Mesodermal cell (in vitro differentiated cells): ENCODE measurements at regions not wholly inside any gene's neighbourhood (a gene's known extent, or its start where the extent isn't known, plus 50 kb on each side); places are given as distances from the start of the nearest gene placed in this dataset.

Source experiments
- H3K27ac ChIP-seq: 2 replicates; pipeline ENCODE4 v1.7.0; 2013; ENCODE audit warnings: mild to moderate bottlenecking, low read depth, low read length, moderate library complexity; ENCODE audit not compliant: severe bottlenecking
- H3K36me3 ChIP-seq: 2 replicates; pipeline ENCODE4 v1.7.1; 2013; ENCODE audit warnings: mild to moderate bottlenecking, low read length, moderate library complexity; ENCODE audit not compliant: control insufficient read depth, insufficient read depth
- H3K4me1 ChIP-seq: one replicate; pipeline ENCODE4 v1.7.1; 2013; ENCODE audit warnings: mild to moderate bottlenecking, low read length; ENCODE audit not compliant: insufficient read depth, control insufficient read depth, poor library complexity, severe bottlenecking
- H3K4me3 ChIP-seq: 2 replicates; pipeline ENCODE4 v1.7.0; 2013; ENCODE audit warnings: low read length, control low read depth, mild to moderate bottlenecking; ENCODE audit not compliant: insufficient read depth, poor library complexity, severe bottlenecking; ENCODE audit errors: extremely low read depth
- H3K9me3 ChIP-seq: 2 replicates; pipeline ENCODE4 v1.7.1; 2013; ENCODE audit warnings: mild to moderate bottlenecking, low read length, moderate library complexity; ENCODE audit not compliant: control insufficient read depth
- WGBS, 2 experiments: methylation state at CpG; one replicate each; pipeline ENCODE4 v1.1.5; 2013; ENCODE audit warnings: missing lambda C conversion rate in 2 of 2; ENCODE audit not compliant: insufficient coverage in 2 of 2; 5-methylcytosine and 5-hydroxymethylcytosine counted together

DNA sequence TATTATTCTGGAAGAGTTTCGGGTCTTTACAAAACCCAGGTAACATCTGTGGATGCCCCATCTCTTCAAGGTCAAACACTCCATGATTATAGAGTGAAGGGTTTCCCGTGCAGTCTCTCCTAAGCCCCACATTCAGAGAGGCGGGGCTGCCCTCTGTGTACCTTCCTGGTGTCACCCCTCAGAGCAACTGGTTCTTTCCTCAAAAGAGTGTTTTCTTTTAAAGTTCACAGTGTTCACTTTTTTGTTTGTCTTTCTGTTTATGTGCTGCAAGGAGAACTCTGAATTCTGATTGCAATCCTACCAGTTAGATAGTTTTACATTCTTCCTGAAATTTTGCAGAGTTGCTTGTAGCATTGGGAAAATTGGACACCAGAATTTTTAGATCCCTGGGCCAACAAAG lies 190.2 kb downstream of the ADAMTS15 start:
- H3K9me3 ChIP-seq: no peaks in the 10 kb centered on the region

GRCh38 chr11:130639369-130639768 lies 190.9 kb downstream of the ADAMTS15 start:
- 90 to 100% methylated on average over 1 of the region's 2 CpGs for WGBS, 2 experiments
- Histone ChIP-seq H3K9me3 (no peaks in the 10 kb centered on the region), H3K4me3 (no peak overlapping the region), H3K27ac (no peak overlapping the region), H3K4me1 (peaks cover 26% of the 10 kb centered on the region), H3K36me3 (no peaks in the 10 kb centered on the region)

More for the DNA sequence above, 190.2 kb downstream of the ADAMTS15 start:
- H3K36me3 ChIP-seq: no peaks in the 10 kb centered on the region
- H3K27ac ChIP-seq: no peak overlapping the region
- H3K4me3 ChIP-seq: no peak overlapping the region
- H3K4me1 ChIP-seq: peaks cover 23% of the 10 kb centered on the region
- WGBS, 2 experiments: 86 to 92% methylated on average over 1 to 2 of the region's 3 CpGs

DNA sequence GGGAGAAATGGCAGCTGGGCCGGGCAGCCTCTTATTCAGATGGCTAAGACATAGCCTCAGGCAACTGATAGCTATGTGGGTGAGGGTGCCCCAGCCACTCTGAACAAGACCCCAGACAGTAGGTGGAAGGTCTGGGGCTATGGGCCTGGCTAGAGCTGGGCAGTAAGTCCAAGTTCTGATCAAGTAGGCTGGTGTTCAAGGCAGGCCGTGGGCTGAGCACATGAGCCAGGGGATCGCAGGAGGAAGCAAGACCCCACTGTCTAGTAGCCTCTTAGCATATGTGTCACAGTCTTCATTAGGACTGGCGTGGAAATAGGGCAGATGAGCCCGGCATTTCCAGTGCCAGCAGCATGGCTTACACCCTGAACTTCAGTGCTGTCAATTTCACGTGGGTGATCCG lies 192.1 kb downstream of the ADAMTS15 start:
- 90 to 95% methylated on average over 6 to 7 of the region's 7 CpGs for WGBS, 2 experiments

GRCh38 chr11:130641876-130642275 lies 193.4 kb downstream of the ADAMTS15 start:
- WGBS, 2 experiments: 83% methylated on average over 1 of the region's 3 CpGs; no CpG with 5 or more reads in 1 of the 2 experiments
- no peak overlapping the region for H3K27ac ChIP-seq
- H3K36me3 ChIP-seq: no peaks in the 10 kb centered on the region
- H3K4me1 ChIP-seq: peaks cover 18% of the 10 kb centered on the region
- H3K9me3 ChIP-seq: no peaks in the 10 kb centered on the region
- no peak overlapping the region for H3K4me3 ChIP-seq

More for the DNA sequence above, 192.1 kb downstream of the ADAMTS15 start:
- no peaks in the 10 kb centered on the region for H3K36me3 ChIP-seq
- peaks cover 23% of the 10 kb centered on the region for H3K4me1 ChIP-seq
- no peak overlapping the region for H3K27ac ChIP-seq
- H3K9me3 ChIP-seq: no peaks in the 10 kb centered on the region
- no peak overlapping the region for H3K4me3 ChIP-seq

- no peaks in the 10 kb centered on the region for H3K36me3 ChIP-seq
- peaks cover 12% of the 10 kb centered on the region for H3K4me1 ChIP-seq
- H3K27ac ChIP-seq: no peak overlapping the region
- no peak overlapping the region for H3K4me3 ChIP-seq
- no peaks in the 10 kb centered on the region for H3K9me3 ChIP-seq
- WGBS, 2 experiments: 33% methylated on average over 1 of the region's 1 CpG; no CpG with 5 or more reads in 1 of the 2 experiments
These were observed 194.5 kb downstream of the ADAMTS15 start for GRCh38 chr11:130642994-130643393.

- H3K4me3 ChIP-seq: no peak overlapping the region
- H3K36me3 ChIP-seq: no peaks in the 10 kb centered on the region
- no peaks in the 10 kb centered on the region for H3K9me3 ChIP-seq
- WGBS, 2 experiments: 29 to 48% methylated on average over 11 of the region's 11 CpGs
- no peak overlapping the region for H3K27ac ChIP-seq
- peaks cover 12% of the 10 kb centered on the region for H3K4me1 ChIP-seq
These were observed 195.7 kb downstream of the ADAMTS15 start for GRCh38 chr11:130644187-130644586.

DNA sequence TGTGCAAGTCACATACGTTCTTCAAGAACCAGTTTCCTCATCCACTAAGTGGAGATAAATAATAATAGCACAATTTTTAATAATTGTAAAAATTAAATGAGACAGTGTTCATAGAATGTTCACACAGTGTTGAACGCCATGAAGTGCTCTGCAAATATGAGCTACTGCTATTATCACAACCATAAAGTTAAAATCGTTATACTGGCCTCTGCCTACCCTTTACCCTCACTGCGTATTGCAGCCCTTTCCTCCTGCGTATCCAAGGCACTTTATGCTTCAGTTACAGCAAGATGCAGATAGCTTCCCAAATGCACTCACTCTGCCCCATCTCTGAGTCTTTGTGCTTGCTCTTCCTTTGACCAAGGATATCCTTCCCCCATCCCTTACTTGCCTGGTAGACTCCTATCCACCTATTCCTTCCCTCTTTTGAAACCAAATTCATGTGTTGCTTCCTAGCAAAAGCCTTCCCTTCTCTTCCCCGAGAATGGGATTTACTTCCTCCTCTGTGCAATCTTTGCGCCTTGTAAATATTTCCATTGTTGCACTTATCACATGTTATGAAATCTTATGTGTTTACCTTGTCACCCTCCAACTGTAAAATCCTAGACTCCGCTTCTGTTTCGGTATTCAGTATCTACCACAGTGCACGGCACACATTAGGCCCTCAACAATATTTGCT lies 196.9 kb downstream of the ADAMTS15 start:
- no peaks in the 10 kb centered on the region for H3K9me3 ChIP-seq
- peaks cover 12% of the 10 kb centered on the region for H3K4me1 ChIP-seq
- no peak overlapping the region for H3K27ac ChIP-seq
- H3K4me3 ChIP-seq: no peak overlapping the region
- no peaks in the 10 kb centered on the region for H3K36me3 ChIP-seq
- 95 to 96% methylated on average over 5 to 8 of the region's 10 CpGs for WGBS, 2 experiments

DNA sequence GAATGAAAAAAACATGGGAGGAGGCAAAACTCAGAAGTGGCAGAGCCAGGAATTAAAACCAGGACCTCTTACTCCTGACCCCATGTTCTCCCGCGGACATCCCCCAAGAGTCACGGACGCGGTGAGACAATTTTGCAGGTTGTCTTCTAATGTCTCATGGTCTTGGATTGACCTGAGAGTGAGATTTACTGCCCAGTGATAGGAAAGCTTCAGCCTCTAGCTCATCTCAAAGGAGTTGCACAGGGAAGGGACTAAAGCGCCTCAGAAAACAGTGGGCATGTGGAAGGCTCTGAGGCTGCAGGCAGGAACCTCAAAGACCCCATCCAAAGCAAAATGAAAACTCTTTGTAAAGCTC lies 197.4 kb downstream of the ADAMTS15 start:
- H3K4me3 ChIP-seq: no peak overlapping the region
- H3K4me1 ChIP-seq: peaks cover 12% of the 10 kb centered on the region
- H3K36me3 ChIP-seq: no peaks in the 10 kb centered on the region
- H3K9me3 ChIP-seq: no peaks in the 10 kb centered on the region
- no peak overlapping the region for H3K27ac ChIP-seq
- no CpG with 5 or more reads among the region's 6 CpGs for WGBS, 2 experiments

DNA sequence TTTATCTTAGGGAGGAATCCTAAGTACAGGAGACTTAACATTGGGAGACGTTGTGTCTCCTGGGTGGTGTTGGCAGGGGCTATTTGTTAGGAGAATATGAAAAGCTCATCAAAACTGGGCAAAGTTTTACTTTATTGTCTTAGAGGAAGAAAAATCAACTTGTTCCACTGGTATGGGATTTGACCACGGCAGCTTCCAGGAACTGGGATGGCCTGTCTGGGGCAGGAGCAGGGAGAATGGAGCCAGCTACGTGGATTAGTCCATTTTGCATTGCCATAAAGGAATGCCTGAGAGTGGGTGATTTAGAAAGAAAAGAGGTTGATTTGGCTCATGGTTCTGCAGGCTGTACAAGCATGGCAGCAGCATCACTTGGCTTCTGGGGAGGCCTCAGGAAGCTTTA lies 198.4 kb downstream of the ADAMTS15 start:
- H3K27ac ChIP-seq: no peak overlapping the region
- no peaks in the 10 kb centered on the region for H3K36me3 ChIP-seq
- H3K4me1 ChIP-seq: peaks cover 12% of the 10 kb centered on the region
- 86 to 100% methylated on average over 3 of the region's 3 CpGs for WGBS, 2 experiments
- no peak overlapping the region for H3K4me3 ChIP-seq
- H3K9me3 ChIP-seq: no peaks in the 10 kb centered on the region

- Histone ChIP-seq H3K4me1 (peaks cover 12% of the 10 kb centered on the region), H3K36me3 (no peaks in the 10 kb centered on the region), H3K4me3 (no peak overlapping the region), H3K27ac (no peak overlapping the region), H3K9me3 (no peaks in the 10 kb centered on the region)
- 95 to 97% methylated on average over 4 to 5 of the region's 5 CpGs for WGBS, 2 experiments
These were observed 198.9 kb downstream of the ADAMTS15 start for GRCh38 chr11:130647371-130647770.

DNA sequence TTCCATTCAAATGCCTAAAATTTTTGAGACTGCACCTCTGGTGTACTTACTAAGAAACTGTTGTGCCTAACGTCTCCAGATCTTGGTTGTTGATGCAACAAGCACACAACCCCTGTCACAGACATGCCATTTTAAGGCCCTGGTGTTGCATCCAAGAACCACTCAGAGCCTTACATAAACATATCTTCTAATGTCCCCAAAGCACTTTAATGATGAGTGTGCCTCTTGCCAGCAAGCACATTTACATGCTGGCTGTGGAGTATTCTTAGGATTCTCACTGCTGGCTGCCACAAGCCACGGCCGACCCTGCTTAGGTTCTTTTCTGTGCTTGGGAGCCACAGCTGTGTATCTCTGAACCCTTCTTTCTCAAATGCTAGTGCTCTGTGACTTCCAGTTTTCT lies 201.4 kb downstream of the ADAMTS15 start:
- Histone ChIP-seq H3K9me3 (no peaks in the 10 kb centered on the region), H3K4me1 (peaks cover 4% of the 10 kb centered on the region), H3K27ac (no peak overlapping the region), H3K4me3 (no peak overlapping the region), H3K36me3 (no peaks in the 10 kb centered on the region)
- 92 to 97% methylated on average over 3 of the region's 3 CpGs for WGBS, 2 experiments
